Caco-2 (cell line): ENCODE measurements at regions not wholly inside any gene's neighbourhood (a gene's known extent, or its start where the extent isn't known, plus 50 kb on each side); places are given as distances from the start of the nearest gene placed in this dataset.

Source experiments
- BruUV-seq: library from RNA; stranded (reverse); fragments of 400-500 nt; replicated peaks from 2 replicates; lab custom pipeline; 2021; lab: Mats Ljungman, UMichigan
- CTCF ChIA-PET: fragments of 300-600 bp; sonication (Branson Sonifier 250); formaldehyde crosslinking; loops from one replicate; lab custom pipeline; 2022; ENCODE audit warnings: antibody characterized with exemption; lab: Charles Lee
- POLR2A ChIA-PET: fragments of 300-600 bp; sonication (Branson Sonifier 250); formaldehyde crosslinking; loops from one replicate; lab custom pipeline; 2022; ENCODE audit warnings: antibody characterized with exemption; lab: Charles Lee
- DNase-seq, 2 experiments: peaks; one replicate each; pipeline versions ENCODE4 v3.0.0 to v3.0.0-alpha.2; 2020 to 2022
- H3K27me3 ChIP-seq: replicated peaks from 2 replicates; pipeline ENCODE4 v1.6.0; 2011; ENCODE audit warnings: low read length; ENCODE audit not compliant: control insufficient read depth, insufficient read depth
- H3K36me3 ChIP-seq: 2 replicates; pipeline ENCODE4 v1.5.1; 2011; ENCODE audit warnings: low read length; ENCODE audit not compliant: control insufficient read depth, insufficient read depth
- H3K4me1 ChIP-seq: fragments of 250-450 bp; sonication (Bioruptor Pico); 2 replicates; pipeline ENCODE4 v1.5.1; 2020; ENCODE audit warnings: mild to moderate bottlenecking
- H3K4me3 ChIP-seq: 2 replicates; pipeline ENCODE4 v1.5.1; 2011; ENCODE audit warnings: low read depth, mild to moderate bottlenecking, control low read depth, low read length
- H3K9me3 ChIP-seq: fragments of 250-450 bp; sonication (Bioruptor Pico); 2 replicates; pipeline ENCODE4 v1.5.1; 2020; ENCODE audit warnings: mild to moderate bottlenecking, moderate library complexity
- H3K27ac Mint-ChIP-seq: one replicate; pipeline ENCODE4 v1.8.0; 2022; ENCODE audit warnings: mixed read lengths; ENCODE audit not compliant: unreplicated experiment
- H3K27me3 Mint-ChIP-seq: one replicate; pipeline ENCODE4 v1.8.0; 2022; ENCODE audit warnings: mixed read lengths; ENCODE audit not compliant: insufficient read depth, unreplicated experiment
- H3K36me3 Mint-ChIP-seq: one replicate; pipeline ENCODE4 v1.8.0; 2022; ENCODE audit warnings: mild to moderate bottlenecking, mixed read lengths; ENCODE audit not compliant: insufficient read depth, unreplicated experiment
- H3K4me1 Mint-ChIP-seq: one replicate; pipeline ENCODE4 v1.8.0; 2022; ENCODE audit warnings: low read depth, mixed read lengths; ENCODE audit not compliant: unreplicated experiment
- H3K4me3 Mint-ChIP-seq: one replicate; pipeline ENCODE4 v1.8.0; 2022; ENCODE audit warnings: mild to moderate bottlenecking, moderate library complexity, mixed read lengths; ENCODE audit not compliant: unreplicated experiment
- H3K9me3 Mint-ChIP-seq: one replicate; pipeline ENCODE4 v1.8.0; 2022; ENCODE audit warnings: mixed read lengths; ENCODE audit not compliant: unreplicated experiment
- intact Hi-C: fragments of 100-400 bp; cut with micrococcal nuclease; formaldehyde crosslinking; loops from one replicate; pipeline ENCODE4 v1.10.0; 2022; ENCODE audit not compliant: unreplicated experiment
- TF ChIP-seq, protein P1 (sequence below), 2 experiments: fragments of 200-600 bp in 1 of 2; IDR thresholded peaks; 1 replicate in 1 of 2; 2 replicates in 1 of 2; pipeline versions ENCODE4 v1.5.1 to v1.8.0; 2011 to 2022; ENCODE audit warnings: antibody characterized with exemption in 1 of 2, control low read depth in 1 of 2, inconsistent platforms in 1 of 2, low read depth in 1 of 2, low read length in 1 of 2, mild to moderate bottlenecking in 1 of 2, moderate library complexity in 1 of 2; ENCODE audit not compliant: insufficient read depth in 1 of 2, severe bottlenecking in 1 of 2, unreplicated experiment in 1 of 2

DNA sequence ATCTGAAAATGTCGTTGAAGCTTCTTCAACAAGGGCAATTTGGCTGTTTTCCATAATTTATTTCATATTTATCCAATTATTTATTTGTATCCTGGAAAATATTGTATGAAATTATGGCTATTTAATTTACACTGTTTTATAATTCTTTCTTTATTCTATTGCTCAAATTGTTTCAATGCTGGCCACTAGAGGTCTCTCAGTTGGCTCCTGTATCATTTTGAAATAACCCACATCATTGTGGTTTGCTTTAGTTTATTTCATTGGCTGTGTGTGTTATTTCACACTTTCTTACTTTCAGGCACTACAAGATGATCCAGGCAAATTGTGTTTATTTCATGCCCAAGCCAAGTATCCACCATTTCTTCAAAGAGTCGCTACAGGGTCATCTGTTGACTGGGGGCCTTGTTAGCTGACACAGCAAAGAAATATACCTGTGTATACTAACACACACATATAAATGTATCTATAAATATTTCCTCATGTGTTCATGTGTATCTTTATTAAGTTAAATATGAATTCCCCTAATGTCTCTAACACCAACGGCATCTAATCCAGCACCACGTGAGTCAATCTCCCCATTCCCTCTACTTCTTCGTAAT, 86.2 kb downstream of the NPAP1 start:
- H3K27ac Mint-ChIP-seq = no peak overlapping the region
- peaks cover 5% of the 10 kb centered on the region for H3K36me3 Mint-ChIP-seq
- H3K27me3 ChIP-seq = no peaks in the 10 kb centered on the region
- H3K9me3 ChIP-seq = peaks cover 5% of the 10 kb centered on the region; the same call in 1 of the 2 replicates
- H3K4me1 Mint-ChIP-seq = no peaks in the 10 kb centered on the region
- H3K4me3 Mint-ChIP-seq = no peak overlapping the region
- intact Hi-C loops = no loop called here
- DNase-seq = no peak
- H3K36me3 ChIP-seq = no peaks in the 10 kb centered on the region
- POLR2A ChIA-PET = no interaction called here
- no peak overlapping the region for H3K4me3 ChIP-seq
- H3K27me3 Mint-ChIP-seq = no peaks in the 10 kb centered on the region
- CTCF ChIA-PET = no interaction called here
- H3K9me3 Mint-ChIP-seq = peaks cover 38% of the 10 kb centered on the region
- no peaks in the 10 kb centered on the region for H3K4me1 ChIP-seq
- TF ChIP-seq, protein P1, sequence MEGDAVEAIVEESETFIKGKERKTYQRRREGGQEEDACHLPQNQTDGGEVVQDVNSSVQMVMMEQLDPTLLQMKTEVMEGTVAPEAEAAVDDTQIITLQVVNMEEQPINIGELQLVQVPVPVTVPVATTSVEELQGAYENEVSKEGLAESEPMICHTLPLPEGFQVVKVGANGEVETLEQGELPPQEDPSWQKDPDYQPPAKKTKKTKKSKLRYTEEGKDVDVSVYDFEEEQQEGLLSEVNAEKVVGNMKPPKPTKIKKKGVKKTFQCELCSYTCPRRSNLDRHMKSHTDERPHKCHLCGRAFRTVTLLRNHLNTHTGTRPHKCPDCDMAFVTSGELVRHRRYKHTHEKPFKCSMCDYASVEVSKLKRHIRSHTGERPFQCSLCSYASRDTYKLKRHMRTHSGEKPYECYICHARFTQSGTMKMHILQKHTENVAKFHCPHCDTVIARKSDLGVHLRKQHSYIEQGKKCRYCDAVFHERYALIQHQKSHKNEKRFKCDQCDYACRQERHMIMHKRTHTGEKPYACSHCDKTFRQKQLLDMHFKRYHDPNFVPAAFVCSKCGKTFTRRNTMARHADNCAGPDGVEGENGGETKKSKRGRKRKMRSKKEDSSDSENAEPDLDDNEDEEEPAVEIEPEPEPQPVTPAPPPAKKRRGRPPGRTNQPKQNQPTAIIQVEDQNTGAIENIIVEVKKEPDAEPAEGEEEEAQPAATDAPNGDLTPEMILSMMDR (IDR thresholded peaks at IDR 0.05; ENCODE audit: insufficient read depth in 1 of 2, low read depth in 1 of 2, low read length in 1 of 2, severe bottlenecking in 1 of 2, unreplicated experiment in 1 of 2) = peak in 1 of 2 experiments; percentile 18
- BruUV-seq = no TSS peak

DNA sequence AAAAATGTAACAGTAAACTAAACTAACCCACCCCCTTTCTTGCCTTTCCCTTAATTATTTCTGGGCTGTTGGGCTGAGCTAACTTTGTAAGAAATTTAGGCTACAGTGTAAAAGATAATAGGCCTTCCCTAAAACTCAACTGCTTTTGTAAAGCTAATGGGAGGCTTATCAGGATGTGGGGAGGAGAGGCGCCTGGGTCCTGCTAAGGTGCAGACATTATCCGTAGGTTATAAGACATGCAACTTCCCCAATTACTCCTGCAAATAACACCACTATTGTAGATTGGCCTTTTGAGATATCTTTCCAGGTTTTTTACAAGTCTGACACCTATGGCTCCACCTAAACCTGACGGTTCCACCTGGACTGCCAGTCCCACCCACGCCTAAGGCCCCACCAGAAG, 88.3 kb downstream of the NPAP1 start:
- Histone ChIP-seq H3K27me3 (no peaks in the 10 kb centered on the region), H3K36me3 (no peaks in the 10 kb centered on the region), H3K9me3 (peaks cover 5% of the 10 kb centered on the region; the same call in 1 of the 2 replicates), H3K4me1 (no peaks in the 10 kb centered on the region), H3K4me3 (no peak overlapping the region)
- TF ChIP-seq, protein P1 (IDR thresholded peaks at IDR 0.05; ENCODE audit: insufficient read depth in 1 of 2, low read depth in 1 of 2, low read length in 1 of 2, severe bottlenecking in 1 of 2, unreplicated experiment in 1 of 2) = no peak
- Mint-ChIP-seq H3K36me3 (peaks cover 5% of the 10 kb centered on the region), H3K27me3 (no peaks in the 10 kb centered on the region), H3K9me3 (peaks cover 31% of the 10 kb centered on the region), H3K27ac (no peak overlapping the region), H3K4me1 (no peaks in the 10 kb centered on the region), H3K4me3 (no peak overlapping the region)
- ChIA-PET POLR2A (no interaction called here), CTCF (no interaction called here)
- BruUV-seq = no TSS peak
- intact Hi-C loops = no loop called here
- no peak for DNase-seq

- no peak overlapping the region for H3K4me3 ChIP-seq
- Mint-ChIP-seq H3K4me3 (no peak overlapping the region), H3K27me3 (no peaks in the 10 kb centered on the region), H3K4me1 (no peaks in the 10 kb centered on the region), H3K36me3 (peaks cover 5% of the 10 kb centered on the region), H3K9me3 (peaks cover 31% of the 10 kb centered on the region), H3K27ac (no peak overlapping the region)
- TF ChIP-seq, protein P1 (IDR thresholded peaks at IDR 0.05; ENCODE audit: insufficient read depth in 1 of 2, low read depth in 1 of 2, low read length in 1 of 2, severe bottlenecking in 1 of 2, unreplicated experiment in 1 of 2) = no peak
- H3K36me3 ChIP-seq = no peaks in the 10 kb centered on the region
- POLR2A ChIA-PET = no interaction called here
- H3K27me3 ChIP-seq = no peaks in the 10 kb centered on the region
- no TSS peak for BruUV-seq
- peaks cover 5% of the 10 kb centered on the region; the same call in 1 of the 2 replicates for H3K9me3 ChIP-seq
- DNase-seq = no peak
- intact Hi-C loops = no loop called here
- H3K4me1 ChIP-seq = no peaks in the 10 kb centered on the region
- CTCF ChIA-PET = no interaction called here
Observed at GRCh38 chr15:24764375-24765171, 89.0 kb downstream of the NPAP1 start.
